GM12891 (cell line): ENCODE measurements at regions not wholly inside any gene's neighbourhood (a gene's known extent, or its start where the extent isn't known, plus 50 kb on each side); places are given as distances from the start of the nearest gene placed in this dataset.

Experiments used
- POLR2A ChIP-seq: IDR thresholded peaks from 2 replicates; pipeline ENCODE4 v1.6.1; 2011; ENCODE audit warnings: low read depth, low read length, control low read depth
- TAF1 ChIP-seq: IDR thresholded peaks from 2 replicates; pipeline ENCODE4 v1.6.1; 2011; ENCODE audit warnings: low read depth, low read length, control low read depth

GRCh38 chr18:14945286-14945685 is 197.3 kb downstream of the ANKRD30B start:
- no peak for TF ChIP-seq POLR2A
- no peak for TF ChIP-seq TAF1
